NCI-H1436 treated with DMSO at 0.1 percent for 48 hours (cell line): ENCODE measurements at regions not wholly inside any gene's neighbourhood (a gene's known extent, or its start where the extent isn't known, plus 50 kb on each side); places are given as distances from the start of the nearest gene placed in this dataset.
"Not testable (repeated sequence)": the region's sequence is repeated elsewhere in the genome, so short reads cannot be mapped to it uniquely, and the experiment has no call there.

Experiments
- DNase-seq: peaks from one replicate; lab custom pipeline; 2025; lab: John Stamatoyannopoulos, UW

DNA sequence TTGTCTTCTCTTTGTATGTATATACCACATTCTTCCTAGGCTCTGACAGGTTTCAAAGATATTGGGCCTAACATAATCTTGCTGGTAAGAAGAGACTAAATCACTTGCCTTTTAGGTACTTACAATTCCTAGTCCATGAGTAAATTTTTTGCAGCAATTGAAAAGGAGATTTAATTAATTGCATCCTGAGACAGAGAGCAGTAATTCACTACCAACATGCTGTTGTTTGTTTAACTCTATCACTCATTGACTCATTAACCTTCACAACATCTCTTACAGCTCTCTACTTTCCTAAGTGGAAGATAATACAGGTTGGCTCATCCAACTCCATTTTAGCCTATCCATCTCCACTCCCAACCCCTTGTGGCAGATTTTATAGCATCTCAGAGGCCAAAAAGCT is 280.4 kb downstream of the ALDH8A1 start:
- no peak for DNase-seq

DNA sequence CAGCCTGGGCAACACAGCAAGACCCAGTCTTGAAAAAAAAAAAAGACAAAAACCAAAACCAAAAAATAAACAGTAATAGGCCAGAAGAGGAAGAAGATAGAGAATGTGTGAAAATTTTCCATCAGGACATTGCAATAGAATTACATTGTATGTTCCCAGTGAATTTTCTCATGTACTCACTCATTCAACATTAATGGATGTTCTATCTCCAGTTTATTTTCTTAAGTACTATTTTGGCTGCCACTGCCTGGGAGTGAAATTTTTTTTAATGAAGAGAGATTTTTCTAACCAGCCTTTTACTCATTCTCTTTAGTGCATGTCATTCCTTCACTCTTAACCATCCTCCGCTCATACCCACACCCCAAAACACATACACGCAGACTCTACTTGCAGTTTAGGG is 282.8 kb downstream of the ALDH8A1 start:
- DNase-seq, result no peak

DNA sequence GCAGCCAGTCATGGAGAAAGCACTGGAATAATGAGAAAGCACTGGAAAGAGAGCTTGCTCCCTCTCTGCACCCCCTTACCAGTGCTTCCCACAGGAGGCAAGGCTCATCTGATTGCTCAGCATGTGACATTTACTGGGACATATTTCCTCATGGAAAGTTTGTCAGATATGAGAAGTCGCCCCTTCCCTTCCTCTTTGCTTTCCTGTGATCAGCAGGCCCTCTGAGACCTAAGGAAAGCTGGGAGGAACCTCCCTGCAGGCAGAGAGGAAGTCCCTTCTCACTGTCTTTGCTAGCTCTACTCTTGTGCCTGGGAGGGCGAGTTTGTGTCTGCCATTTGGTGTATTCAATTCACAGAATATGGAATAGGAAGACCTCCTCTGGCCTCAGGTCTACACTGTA is 283.8 kb downstream of the ALDH8A1 start:
- DNase-seq, result no peak

DNA sequence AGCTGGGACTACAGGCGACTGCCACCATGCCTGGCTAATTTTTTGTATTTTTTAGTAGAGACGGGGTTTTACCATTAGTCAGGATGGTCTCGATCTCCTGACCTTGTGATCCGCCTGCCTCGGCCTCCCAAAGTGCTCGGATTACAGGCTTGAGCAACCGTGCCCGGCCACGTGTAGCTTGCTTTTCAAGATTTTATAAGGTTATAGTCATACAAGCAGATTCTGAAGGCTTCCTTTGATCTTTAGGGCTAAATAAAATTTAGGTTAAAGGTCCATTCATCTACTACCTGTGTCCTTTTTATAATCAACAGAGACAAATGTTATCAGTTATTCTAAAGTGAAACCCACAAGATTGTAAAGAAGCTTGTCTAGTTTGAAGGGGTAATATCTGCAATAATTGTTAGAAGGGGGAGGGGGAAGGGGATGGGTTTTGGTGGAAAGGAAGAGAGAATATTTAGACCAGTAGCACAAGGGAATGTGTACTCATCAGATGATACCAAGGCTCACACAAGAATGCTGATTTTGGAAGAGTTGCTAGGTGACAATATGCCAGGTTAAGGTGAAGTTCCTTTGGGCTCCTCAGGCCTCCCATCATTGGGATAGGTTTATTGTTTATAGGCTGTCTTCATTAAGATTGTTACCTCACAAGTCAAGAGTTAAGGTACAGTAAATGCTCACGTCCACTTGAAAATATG is 284.7 kb downstream of the ALDH8A1 start:
- no peak for DNase-seq

DNA sequence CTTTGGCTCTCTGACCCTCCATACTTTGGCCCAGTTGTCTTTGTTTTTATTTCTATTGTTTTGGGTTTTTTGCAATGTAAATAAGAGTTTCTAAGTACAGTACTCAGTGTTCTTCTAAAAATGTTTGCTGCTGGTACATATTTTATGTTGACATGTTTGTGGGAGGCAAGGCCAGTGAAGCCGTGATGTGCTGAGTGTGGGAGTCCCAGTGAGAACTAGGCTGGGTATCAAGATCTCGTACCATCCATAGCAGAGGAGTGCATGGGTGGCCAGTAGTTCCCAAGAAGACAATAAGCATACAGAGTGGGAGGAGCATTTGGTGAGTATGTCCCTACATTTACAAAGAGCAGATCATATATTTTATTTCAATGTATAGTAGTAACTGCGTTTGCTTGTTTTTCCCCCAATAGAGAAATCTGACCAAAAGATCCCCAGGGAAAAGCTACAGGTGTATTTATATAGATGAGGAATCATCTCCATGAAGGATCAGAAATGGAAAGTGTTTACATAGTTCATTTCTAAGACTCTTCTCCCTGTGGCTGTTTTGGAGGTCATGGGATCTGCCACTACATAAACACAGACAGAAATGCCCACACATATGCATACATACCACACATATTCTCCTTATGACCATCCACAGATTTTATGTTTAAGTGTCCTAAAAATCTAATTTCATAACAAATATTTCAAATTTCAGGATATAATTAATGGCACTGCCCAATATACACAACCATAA is 285.9 kb downstream of the ALDH8A1 start:
- DNase-seq, result no peak

DNA sequence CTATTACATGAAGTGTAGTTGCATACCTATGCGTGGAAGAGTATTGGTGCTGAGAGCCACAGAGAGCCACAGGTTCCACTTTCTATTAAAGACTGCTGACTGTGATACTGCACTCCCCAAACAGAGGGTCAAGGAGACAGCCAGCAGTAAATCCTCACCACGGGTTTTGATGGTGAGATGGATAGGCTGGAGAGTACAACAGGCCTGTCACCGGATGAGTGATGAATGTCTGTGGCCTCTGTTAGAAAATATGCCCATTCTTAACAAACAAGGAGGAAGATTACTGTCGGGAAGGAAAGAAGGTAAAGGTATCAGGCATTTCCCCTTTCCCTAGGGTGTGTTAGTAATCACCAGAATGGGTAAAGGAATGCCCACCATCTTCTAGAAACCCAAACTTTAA is 286.5 kb downstream of the ALDH8A1 start:
- DNase-seq, result no peak

DNA sequence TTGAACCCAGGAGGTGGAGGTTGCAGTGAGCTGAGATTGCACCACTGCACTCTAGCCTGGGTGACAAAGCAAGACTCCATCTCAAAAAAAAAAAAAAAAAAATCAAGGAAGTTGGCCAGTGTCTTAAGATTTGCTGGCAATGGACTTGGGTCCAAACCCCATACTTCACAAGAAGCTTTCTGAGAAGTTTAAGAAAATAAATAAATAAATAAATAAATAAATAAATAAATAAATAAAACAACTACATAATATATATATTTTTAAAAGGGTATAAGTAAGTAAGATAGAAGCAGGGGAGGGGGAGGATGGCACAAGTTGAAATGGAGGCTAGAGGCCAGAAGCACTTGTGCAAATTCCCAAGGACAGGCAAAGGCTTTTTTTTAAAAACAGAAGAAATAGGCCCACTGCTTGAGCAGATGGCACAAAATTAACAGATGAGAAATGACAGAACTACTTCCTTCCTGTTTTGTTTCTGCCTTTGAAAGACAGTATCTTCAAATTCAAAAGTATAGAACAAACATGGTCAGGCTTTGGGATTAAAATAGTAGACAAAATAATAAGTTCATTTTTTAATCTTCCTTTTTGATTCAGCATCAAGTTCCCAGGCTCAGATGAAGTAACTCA is 287.7 kb downstream of the ALDH8A1 start:
- no peak for DNase-seq

DNA sequence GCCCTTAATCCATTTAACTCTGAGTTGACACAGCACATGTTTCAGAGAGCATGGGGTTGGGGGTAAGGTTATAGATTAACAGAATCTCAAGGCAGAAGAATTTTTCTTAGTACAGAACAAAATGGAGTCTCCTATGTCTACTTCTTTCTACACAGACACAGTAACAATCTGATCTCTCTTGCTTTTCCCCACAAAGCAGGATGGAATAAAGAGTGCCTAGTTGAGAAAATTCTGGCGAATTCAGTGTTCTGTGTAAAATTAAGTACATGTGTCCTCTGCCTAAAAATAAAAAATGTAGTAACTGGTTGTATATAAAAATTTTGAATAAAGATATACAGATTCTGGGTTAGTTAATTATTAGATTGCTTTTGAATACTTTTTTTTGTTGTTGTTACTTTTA is 290.0 kb downstream of the ALDH8A1 start:
- not testable (repeated sequence) for DNase-seq

DNA sequence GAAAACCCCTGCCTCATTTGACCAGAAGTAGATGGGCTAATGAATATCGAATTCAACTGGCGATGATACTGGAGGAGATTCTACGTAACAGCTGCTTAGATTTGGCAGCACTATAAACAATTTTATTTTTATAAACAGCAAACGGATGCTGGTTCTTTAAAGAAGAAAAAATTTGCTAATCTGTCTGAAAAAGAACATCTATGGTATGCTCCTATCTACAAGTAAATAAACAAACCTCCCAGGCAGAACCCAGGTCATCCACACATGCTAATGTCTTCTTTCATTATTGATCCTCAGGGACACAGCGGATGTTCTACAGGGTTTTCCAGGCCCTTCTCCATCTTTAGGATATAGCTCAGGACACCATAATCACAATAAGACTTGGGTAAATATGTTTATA is 291.3 kb downstream of the ALDH8A1 start:
- DNase-seq, result no peak

DNA sequence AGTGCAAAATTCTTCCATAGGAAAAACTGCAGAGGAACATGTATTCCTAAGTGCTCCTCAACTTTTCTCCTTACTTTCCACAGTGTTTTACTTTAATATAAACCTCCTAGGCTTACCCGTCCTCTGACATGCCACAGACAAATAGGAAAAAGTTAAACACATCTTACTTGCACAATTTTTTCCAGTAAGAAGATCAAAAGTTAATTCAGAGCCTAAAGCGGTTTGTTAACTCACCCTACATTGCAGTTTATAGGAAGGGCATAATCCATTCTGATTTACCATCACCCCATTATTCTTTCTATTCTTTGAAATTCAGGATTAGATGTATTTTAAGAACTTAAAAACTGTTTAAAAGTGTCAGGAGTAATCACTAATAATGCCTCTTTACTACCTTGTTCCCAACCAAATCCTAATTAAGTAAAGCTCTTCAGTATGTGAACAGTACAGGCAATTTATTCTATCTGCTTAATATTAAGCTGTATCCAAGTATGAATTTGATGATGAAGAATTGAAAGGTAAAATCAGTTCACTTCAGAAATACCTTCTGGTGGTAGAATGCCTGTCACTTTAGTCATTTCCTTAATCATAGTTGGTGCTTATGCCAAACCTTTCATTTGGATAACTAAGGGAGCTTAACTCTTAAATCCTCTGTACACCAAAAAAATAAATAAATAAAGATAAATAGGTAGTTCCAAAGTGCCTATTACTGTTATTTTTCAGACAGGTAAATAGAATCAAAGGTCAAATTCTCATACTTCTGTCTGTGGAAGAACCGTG is 292.0 kb downstream of the ALDH8A1 start:
- no peak for DNase-seq

DNA sequence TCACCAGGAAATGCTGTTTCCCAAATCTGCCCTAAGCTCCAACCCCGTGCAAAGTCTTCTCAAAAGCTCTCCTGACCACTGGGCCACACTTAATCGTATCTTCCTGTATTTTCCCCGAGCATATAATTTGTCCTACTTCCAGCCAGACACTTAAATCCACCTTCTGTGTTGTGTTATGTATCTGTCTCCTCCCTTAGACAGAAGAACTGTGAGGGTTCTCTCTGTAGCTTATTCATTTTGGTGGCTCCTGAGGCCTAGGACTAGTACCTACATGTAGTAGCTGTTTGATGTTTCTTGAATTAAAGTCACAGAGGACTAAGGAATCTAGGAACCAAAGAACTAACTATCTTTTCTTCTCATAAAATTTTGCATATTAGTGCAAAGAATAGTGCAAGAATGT is 292.6 kb downstream of the ALDH8A1 start:
- no peak for DNase-seq

DNA sequence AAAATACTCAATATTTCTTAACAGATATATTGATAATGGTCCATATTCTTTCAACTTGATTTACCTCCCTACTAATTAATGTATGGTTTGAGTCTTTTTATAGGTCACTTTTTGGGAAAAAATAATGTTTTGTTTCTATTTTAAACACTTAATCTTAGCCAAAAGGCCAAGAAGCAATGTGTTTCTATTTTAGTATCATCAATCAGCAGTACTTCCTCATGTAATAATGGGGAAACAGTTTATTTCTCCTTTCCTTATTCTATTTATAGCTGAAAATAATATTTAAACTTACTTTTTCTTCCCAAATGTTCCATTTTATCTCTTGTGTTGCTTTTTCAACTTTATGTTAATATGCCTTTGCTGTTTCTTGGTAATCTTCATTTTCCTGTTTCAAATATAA is 295.1 kb downstream of the ALDH8A1 start:
- no peak for DNase-seq

DNA sequence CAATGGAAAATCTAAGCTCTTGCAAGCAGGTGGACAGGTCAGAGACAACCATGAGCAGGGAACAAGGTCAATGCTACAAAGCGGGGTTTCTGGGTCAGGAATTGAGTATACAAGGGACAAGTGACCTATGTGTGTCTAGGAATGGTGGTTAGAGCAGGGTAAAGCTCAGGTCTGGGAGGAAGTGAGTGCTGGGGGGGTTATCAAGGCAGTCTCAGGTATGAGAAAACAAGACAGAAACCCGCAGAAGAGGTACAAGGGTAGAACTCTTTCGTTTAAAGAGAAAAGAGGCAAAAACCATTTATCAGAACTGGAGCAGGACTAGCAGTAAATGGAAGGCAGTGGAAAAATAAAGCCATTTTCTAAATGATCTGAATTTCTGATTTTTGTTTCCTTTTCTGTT is 298.4 kb downstream of the ALDH8A1 start:
- no peak for DNase-seq

DNA sequence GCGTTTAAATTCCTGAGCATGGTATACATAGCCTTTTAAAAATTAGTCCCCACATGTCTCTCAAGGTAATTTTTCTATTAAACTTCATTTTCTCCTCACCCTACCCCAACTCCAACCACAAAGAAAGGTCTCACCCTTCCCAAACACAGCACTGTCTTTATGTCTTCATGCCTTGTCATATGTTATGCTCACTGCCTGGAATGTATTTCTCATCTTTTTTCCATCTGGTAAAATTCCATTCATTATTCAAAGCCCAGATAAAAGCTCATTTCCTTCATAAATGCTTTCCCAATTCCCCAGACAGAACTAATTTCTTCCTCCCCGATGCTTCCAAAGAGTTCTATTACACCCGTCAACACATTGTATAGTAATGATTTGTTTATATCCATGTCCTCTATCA is 302.0 kb downstream of the ALDH8A1 start:
- DNase-seq, result no peak

DNA sequence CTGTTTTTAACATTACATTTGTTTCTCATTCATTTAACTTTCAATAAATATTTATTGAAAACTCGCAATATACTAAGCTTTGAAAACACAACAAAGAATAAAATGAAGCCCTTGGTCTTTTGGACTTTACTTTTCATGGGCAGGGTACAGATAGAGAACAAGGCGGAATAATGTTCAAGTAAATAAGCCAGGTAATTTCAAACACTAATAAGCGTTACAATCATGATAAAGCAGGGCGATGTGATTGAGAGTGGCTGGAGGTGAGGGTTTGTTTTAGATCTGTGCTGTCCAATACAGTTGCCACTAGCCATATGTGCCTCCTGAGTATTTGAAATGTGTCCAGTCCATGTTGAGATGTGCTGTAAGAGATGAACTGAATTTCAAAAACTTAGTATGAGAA is 307.1 kb downstream of the ALDH8A1 start:
- no peak for DNase-seq

DNA sequence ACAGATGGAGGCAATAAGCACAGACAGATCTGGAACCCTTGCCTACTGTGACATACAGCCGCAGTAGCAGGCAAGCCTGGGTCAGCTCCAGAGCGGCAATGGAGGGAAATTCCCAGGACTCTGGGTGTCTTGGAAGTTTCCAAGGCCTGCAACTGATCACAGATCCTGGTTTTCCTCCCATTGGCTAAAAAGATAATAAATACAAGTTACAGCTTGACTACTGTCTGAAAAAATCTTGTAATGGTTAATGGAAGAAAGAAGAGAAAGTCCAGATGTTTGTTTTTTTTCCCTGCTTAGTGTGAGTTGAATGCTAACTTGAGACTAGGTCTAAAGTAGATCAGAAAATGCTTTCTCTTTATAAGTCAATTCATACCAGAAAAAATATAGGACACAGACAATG is 307.6 kb downstream of the ALDH8A1 start:
- DNase-seq, result no peak

DNA sequence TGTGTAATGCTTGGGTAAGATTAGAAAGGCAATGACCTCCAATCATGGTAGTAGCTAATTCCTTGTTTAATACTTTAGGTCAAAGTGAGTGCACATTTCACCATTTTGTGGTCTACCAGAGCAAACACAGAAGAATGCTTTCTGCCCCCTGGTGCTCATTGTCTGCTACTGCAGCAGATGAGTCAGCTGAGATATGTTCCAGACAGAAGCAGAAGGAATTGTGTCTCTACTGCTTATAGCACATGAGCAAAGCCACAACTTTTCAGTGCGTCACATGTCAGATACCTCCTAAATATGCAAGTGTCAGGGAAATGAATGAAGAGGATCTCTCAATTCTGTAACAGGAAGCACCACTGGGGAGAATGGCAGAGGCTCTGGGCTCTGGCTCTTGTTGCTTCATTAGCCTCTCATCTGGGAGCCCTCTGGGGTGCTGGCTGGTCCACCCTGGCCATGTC is 308.9 kb downstream of the ALDH8A1 start:
- DNase-seq, result peak; percentile 18

DNA sequence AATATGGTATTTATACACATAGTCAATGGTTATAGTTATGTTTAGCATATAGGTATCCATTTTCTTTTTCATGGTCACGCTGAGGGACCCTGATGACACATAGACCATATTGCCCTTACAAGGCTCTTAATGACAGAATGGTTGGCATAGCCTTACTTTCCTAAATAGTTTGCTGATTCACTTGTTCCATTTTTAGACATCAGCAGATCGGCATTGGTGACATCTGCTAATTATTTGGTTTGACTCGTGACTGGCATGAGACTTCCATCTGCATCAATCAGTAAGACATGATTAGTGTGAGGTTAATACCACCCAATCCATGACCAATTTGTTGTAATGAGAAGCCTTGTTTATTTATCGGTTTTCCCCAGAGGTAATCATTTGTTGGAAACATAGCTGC is 309.7 kb downstream of the ALDH8A1 start:
- DNase-seq, result no peak

DNA sequence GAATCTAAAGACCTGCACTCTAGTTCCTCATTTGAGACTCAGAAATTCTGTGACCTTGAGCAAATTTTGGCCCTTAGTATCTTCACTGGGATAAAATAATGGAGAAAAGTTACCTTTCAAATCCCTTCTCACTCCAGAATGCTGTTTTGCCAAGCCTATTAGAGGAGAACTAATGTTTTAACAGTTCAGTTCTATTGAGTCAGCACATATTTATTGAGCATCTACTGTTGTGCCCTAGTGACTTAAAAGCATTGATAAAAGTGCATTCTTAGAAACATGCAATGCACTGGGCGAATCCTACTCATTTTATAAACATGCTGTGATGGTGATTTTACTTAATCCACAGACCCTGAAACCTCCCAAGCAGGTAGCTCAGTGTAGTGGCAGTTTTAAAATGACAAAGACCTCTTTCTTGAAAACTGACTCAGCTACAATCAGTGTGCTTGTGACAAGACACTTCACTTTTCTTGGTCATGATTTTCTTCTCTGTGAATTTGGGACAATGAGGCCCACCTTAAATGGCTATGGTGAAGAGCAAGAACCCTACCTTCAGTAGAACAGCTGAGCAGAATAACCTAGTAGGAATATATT is 312.0 kb downstream of the ALDH8A1 start:
- no peak for DNase-seq

DNA sequence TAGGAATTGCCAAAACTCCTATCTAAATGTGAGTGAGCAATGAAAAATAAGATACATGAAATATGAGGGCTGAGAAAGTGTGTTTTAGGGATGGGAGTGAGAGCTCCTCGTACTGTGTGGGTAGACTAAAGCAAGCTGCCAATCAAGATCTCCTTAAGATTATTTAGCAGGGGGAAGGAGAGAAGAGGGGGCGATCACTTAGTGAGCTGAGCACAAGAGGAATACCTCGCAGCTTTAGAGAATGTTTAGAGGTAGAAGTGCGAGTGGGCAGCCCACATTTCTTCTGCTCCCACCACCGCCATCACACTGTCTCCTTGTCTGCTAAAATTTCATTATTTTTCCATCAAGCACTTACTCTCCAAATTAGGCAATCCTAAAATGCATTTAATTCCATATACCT is 312.6 kb downstream of the ALDH8A1 start:
- no peak for DNase-seq

DNA sequence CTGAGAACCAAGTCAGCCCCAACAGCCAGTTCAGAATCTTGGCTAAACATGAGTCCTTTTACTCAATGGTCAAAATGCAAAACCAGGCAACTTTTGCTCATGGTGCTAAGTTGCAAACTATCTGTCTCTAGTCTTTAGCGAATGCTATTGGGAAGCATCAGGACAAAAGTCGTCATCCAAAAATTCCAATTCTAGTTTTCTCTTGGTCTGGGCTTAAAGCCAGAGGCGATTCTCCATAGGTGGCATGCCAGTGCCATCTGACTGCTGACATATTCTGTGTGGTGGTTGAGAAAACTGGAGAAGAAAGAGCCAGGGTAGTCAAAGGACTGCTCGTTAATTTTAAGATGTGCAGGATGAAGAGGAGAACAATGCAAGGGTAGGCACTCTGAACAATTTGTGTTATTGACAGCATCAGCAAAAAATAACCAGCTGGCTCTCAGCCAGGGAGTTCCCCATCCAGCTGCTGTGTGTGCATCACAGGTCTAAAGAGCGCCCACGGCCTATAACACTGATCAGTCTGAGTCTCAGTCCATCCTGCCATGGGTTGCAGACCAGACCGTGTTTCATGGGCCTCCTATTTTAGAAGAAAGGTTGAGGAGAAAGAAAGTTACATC is 313.6 kb downstream of the ALDH8A1 start:
- no peak for DNase-seq

DNA sequence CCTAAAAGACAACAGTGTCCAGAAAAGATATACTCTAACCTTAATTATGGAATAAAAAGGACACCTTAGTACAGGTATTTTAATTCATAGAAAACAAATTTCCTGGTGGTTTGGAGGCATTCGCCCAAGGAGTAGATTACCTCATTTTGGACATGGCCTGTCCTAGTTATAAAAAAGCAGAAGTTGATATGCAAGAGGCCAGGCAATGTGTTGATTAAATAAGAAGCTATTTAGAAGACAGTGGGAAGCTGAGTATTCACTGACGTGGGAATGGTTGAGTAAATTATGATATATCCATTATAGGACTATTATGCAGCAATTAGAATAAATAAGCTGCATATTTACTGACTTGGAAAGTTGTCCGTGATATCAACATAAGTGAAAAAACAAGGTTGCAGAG is 314.9 kb downstream of the ALDH8A1 start:
- no peak for DNase-seq
